Fibroblast of the aortic adventitia (primary cell): ENCODE measurements at regions not wholly inside any gene's neighbourhood (a gene's known extent, or its start where the extent isn't known, plus 50 kb on each side); places are given as distances from the start of the nearest gene placed in this dataset.
"Not testable (repeated sequence)": the region's sequence is repeated elsewhere in the genome, so short reads cannot be mapped to it uniquely, and the experiment has no call there.

ENCODE experiments used
- DNase-seq: peaks from one replicate; pipeline ENCODE4 v3.0.0-alpha.2; 2010; ENCODE audit warnings: low read depth
- H3K4me3 ChIP-seq: 2 replicates; pipeline ENCODE4 v1.5.1; 2011; ENCODE audit warnings: low read depth, mild to moderate bottlenecking, control low read depth, low read length, moderate library complexity
- TF ChIP-seq, protein P1 (sequence below): IDR thresholded peaks from 2 replicates; pipeline ENCODE4 v1.5.1; 2011; ENCODE audit warnings: mild to moderate bottlenecking, low read length, control low read depth, inconsistent platforms; ENCODE audit not compliant: insufficient read depth

DNA sequence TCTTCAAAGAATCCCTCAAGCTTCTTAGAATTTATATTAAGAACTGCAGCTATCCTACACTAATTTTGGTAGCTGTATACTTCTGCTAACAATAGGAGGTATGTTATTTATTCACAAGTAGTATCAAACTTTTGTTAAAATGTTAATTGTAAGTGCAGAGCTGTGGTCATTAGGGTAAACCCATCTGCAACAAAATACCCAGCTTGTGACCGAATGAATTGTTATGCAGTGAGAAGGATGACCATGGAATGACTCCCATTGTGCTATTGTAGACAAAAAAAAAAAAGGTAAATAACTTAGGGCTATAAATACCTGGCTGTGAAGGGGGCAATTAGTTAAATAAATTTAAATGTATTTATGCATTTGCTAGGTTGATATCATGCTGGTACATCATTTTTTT is 186.1 kb downstream of the ADCYAP1 start:
- no peak overlapping the region for H3K4me3 ChIP-seq
- DNase-seq: no peak
- TF ChIP-seq, protein P1, sequence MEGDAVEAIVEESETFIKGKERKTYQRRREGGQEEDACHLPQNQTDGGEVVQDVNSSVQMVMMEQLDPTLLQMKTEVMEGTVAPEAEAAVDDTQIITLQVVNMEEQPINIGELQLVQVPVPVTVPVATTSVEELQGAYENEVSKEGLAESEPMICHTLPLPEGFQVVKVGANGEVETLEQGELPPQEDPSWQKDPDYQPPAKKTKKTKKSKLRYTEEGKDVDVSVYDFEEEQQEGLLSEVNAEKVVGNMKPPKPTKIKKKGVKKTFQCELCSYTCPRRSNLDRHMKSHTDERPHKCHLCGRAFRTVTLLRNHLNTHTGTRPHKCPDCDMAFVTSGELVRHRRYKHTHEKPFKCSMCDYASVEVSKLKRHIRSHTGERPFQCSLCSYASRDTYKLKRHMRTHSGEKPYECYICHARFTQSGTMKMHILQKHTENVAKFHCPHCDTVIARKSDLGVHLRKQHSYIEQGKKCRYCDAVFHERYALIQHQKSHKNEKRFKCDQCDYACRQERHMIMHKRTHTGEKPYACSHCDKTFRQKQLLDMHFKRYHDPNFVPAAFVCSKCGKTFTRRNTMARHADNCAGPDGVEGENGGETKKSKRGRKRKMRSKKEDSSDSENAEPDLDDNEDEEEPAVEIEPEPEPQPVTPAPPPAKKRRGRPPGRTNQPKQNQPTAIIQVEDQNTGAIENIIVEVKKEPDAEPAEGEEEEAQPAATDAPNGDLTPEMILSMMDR: no peak

DNA sequence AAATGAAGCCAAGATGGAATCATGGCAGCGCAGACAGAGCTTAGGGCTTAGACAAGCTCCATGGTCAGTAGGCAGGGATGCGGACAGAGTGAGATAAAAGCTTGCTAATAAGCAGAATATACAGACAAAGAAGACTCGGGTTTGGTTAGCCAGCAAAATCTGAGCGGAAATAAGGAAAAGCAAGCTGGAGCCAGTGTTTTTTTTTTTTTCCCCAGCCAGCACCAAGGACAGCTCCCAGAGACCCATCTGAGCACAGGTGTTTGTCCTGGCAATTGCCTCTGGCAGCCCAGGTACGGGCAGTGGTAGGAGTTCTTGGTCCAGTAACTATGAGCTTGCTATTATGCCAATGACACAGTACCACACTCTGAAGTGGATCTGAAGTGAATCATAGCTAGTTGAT is 187.6 kb downstream of the ADCYAP1 start:
- TF ChIP-seq, protein P1: no peak
- peak; percentile 8 for DNase-seq
- no peak overlapping the region for H3K4me3 ChIP-seq

DNA sequence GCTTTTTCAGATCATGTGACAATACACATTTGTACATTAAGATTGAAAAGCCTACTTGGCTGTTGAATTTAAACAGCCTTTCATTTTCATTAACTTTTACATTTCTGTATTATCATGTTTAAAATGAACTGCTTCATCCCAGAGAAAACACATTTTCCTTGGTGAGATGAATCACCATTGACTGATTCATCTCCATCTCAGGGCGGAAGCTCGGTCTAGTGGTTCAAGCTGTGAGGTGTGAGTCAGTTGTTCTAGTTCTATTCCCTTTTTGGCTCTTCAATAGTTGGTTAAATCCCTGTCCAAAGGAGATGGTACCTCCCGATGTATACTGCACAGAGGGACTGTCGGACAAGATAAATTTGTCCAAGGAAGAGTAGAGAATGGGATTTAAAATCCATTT is 189.7 kb downstream of the ADCYAP1 start:
- peak; percentile 60 for DNase-seq
- TF ChIP-seq, protein P1: no peak
- H3K4me3 ChIP-seq: no peak overlapping the region

DNA sequence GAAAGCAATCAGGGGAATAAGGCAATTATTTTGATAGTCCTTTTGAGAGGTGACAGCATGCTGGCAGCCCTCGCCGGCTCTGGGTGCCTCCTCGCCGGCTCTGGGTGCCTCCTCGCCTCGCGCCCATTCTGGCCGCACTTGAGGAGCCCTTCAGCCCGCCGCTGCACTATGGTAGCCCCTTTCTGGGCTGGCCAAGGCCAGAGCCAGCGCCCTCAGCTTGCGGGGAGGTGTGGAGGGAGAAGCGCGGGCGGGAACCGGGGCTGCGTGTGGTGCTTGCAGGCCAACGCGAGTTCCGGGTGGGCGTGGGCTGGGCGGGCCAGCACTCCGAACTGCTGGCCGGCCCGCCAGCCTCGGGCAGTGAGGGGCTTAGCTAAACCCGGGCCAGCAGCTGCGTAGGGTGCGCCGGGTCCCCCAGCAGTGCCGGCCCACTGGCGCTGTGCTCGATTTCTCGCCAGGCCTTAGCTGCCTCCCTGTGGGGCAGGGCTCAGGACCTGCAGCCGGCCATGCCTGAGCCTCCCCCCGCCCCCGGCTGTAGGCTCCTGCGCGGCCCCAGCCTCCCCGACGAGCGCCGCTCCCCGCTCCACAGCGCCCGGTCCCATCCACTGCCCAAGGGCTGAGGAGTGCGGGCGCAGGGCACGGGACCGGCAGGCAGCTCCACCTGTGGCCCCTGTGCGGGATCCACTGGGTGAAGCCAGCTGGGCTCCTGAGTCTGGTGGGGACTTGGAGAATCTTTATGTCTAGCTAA is 193.5 kb downstream of the ADCYAP1 start:
- H3K4me3 ChIP-seq, DNase-seq: not testable (repeated sequence)

DNA sequence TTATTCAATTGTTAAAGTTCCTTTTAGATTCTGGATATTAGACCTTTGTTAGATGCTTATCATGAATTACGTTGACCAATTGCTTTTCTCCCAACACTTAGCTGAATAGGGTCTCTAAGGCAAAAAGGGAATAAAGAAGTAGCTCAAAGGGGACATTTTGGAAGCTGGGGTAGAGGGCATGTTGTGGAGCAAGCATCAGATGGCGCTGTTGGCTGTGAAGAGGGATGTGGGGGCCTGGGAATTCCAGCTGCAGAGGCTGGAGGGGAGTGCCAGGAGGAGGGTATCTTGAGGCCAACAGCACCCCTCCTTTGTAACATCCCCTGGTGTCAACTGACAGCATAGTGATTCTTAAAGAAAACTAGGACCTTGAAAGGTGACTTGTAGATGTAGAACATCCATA is 198.2 kb downstream of the ADCYAP1 start:
- H3K4me3 ChIP-seq: no peak overlapping the region
- TF ChIP-seq, protein P1: no peak
- DNase-seq: no peak

DNA sequence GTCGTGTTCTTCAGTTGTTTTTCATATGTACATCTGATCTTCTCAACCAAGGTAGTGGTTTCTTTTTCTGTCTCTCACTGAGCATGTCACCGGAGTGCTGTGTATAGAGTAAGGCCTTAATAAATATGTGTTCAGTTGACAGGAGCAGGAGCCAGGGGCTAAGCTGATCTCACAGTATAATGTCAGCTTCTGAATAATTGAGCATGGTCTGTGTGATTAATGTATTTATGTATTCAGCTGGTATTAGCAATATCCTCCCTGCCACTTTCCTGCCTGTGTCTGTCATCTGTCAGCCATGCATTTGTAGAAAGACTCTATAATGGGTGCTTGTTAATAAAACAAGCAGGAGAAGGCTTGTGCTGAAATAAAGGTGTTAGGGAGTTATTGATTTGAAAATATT is 198.9 kb downstream of the ADCYAP1 start:
- no peak overlapping the region for H3K4me3 ChIP-seq
- no peak for DNase-seq
- TF ChIP-seq, protein P1: no peak

DNA sequence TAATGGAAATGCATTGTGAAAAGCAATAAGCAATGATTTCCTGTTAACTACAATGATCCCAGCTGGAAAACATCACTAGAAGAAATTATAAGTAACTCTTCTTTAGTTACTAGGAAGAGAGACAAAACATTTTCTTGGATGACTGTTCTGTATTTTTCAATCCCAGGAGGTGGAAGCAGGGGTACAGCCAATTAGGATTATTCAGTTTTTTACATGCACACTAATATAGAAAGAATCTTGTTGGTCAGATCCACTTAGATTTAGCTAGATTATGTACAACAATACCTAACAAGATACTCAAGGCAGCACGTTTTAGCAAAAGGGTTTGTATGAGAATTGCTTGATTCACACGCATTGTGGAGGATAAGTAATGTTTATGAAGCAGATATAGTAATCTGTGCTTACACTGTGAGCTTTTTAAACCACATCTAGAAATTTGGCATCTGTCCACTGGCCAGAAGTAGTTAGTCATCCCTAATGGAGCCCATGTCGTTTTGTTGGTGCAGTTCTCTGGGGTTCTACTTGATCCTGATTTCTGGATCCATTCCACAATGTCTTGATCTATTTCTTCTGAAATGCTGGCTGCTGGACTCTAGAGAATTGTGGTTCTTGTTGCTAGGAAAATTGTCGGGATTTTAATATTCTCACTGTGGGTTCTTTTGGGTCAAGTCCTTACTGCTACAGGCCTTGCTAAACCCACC is 199.7 kb downstream of the ADCYAP1 start:
- peak; percentile 96 for DNase-seq
- TF ChIP-seq, protein P1: no peak
- H3K4me3 ChIP-seq: no peak overlapping the region
